ENCODE measurements at regions not wholly inside any gene's neighbourhood (a gene's known extent, or its start where the extent isn't known, plus 50 kb on each side); places are given as distances from the start of the nearest gene placed in this dataset.

GRCh38 chr3:104870276-104870675 is 496.4 kb upstream of the ALCAM start:
- TF ChIP-seq POLR2A (IDR thresholded peaks at IDR 0.05; ENCODE audit: extremely low read depth, insufficient read length): no peak
- TF ChIP-seq, protein P1, sequence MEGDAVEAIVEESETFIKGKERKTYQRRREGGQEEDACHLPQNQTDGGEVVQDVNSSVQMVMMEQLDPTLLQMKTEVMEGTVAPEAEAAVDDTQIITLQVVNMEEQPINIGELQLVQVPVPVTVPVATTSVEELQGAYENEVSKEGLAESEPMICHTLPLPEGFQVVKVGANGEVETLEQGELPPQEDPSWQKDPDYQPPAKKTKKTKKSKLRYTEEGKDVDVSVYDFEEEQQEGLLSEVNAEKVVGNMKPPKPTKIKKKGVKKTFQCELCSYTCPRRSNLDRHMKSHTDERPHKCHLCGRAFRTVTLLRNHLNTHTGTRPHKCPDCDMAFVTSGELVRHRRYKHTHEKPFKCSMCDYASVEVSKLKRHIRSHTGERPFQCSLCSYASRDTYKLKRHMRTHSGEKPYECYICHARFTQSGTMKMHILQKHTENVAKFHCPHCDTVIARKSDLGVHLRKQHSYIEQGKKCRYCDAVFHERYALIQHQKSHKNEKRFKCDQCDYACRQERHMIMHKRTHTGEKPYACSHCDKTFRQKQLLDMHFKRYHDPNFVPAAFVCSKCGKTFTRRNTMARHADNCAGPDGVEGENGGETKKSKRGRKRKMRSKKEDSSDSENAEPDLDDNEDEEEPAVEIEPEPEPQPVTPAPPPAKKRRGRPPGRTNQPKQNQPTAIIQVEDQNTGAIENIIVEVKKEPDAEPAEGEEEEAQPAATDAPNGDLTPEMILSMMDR (IDR thresholded peaks at IDR 0.05; ENCODE audit: low read depth, low read length): no peak
- no peak for TF ChIP-seq MYC (IDR thresholded peaks at IDR 0.05; ENCODE audit: low read depth, low read length)
- TF ChIP-seq, protein P2, sequence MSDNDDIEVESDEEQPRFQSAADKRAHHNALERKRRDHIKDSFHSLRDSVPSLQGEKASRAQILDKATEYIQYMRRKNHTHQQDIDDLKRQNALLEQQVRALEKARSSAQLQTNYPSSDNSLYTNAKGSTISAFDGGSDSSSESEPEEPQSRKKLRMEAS (IDR thresholded peaks at IDR 0.05; ENCODE audit: low read depth, low read length): no peak

All from NB4 (cell line).